Adrenal gland (tissue), 9 donors: ENCODE measurements at regions not wholly inside any gene's neighbourhood (a gene's known extent, or its start where the extent isn't known, plus 50 kb on each side); places are given as distances from the start of the nearest gene placed in this dataset.

Experiments
- DNase-seq, 7 donors: peaks; one replicate each; pipeline ENCODE4 v3.0.0-alpha.2; 2019 to 2020
- H3K27ac ChIP-seq, 5 donors: fragments of 200-600 bp; sonication (generic) in 4 of 5; 1 replicate in 3 of 5; 2 replicates in 2 of 5; pipeline versions ENCODE4 v1.5.1 to v1.8.0; 2016 to 2020; ENCODE audit warnings: mild to moderate bottlenecking in 1 of 5
- H3K27me3 ChIP-seq: fragments of 200-600 bp; 2 replicates; pipeline ENCODE4 v1.8.0; 2021
- H3K36me3 ChIP-seq, 2 donors: fragments of 200-600 bp; replicated peaks in 1 of 2; 1 replicate in 1 of 2; 2 replicates in 1 of 2; pipeline versions ENCODE4 v1.5.1 to v1.8.0; 2018 to 2022
- H3K4me1 ChIP-seq, 2 donors: fragments of 200-600 bp; replicated peaks in 1 of 2; 1 replicate in 1 of 2; 2 replicates in 1 of 2; pipeline versions ENCODE4 v1.5.1 to v1.8.0; 2018 to 2021
- H3K4me3 ChIP-seq, 4 donors: fragments of 200-600 bp; sonication (generic) in 3 of 4; one replicate each; pipeline ENCODE4 v1.5.1; 2016 to 2018
- H3K9me3 ChIP-seq, 3 donors: fragments of 200-600 bp; sonication (generic) in 1 of 3; replicated peaks in 1 of 3; 1 replicate in 2 of 3; 2 replicates in 1 of 3; pipeline versions ENCODE4 v1.5.1 to v1.8.0; 2016 to 2021
- POLR2A ChIP-seq, 2 donors: fragments of 450-650 bp; IDR thresholded peaks; one replicate each; pipeline ENCODE4 v1.6.1; 2017; ENCODE audit warnings: antibody characterized with exemption in 2 of 2, mild to moderate bottlenecking in 2 of 2, moderate library complexity in 1 of 2
- WGBS, 4 donors: extraction: QIAGEN DNeasy Blood & Tissue Kit in 2 of 4; methylation state at CpG; one replicate each; pipeline versions ENCODE4 v1.1.5 to v1.1.7; 2013 to 2017; 5-methylcytosine and 5-hydroxymethylcytosine counted together
- intact Hi-C, 2 donors: fragments of 100-400 bp; cut with DNase I; formaldehyde crosslinking; loops; one replicate each; pipeline versions ENCODE4 v1.14.1 to v1.15.0; 2022 to 2023
- TF ChIP-seq, protein P1 (sequence below), 6 experiments: fragments of 450-650 bp in 4 of 6; fragments of 200-600 bp in 2 of 6; sonication (generic) in 1 of 6; IDR thresholded peaks; 1 replicate in 5 of 6; 2 replicates in 1 of 6; pipeline versions ENCODE4 v1.5.1 to v1.8.0; 2016 to 2021; ENCODE audit warnings: antibody characterized with exemption in 6 of 6, mild to moderate bottlenecking in 2 of 6, moderate library complexity in 1 of 6
- donor health status: healthy with polysubstance abuse.
- donor health status: Bipolar disorder and iron deficiency.
- donor health status: DM: yes; HTN: yes; CAD: no.
- donor health status: DM: no; HTN: no; CAD: no.
- donor health status: DM: no; HTN: no; CAD: no.

DNA sequence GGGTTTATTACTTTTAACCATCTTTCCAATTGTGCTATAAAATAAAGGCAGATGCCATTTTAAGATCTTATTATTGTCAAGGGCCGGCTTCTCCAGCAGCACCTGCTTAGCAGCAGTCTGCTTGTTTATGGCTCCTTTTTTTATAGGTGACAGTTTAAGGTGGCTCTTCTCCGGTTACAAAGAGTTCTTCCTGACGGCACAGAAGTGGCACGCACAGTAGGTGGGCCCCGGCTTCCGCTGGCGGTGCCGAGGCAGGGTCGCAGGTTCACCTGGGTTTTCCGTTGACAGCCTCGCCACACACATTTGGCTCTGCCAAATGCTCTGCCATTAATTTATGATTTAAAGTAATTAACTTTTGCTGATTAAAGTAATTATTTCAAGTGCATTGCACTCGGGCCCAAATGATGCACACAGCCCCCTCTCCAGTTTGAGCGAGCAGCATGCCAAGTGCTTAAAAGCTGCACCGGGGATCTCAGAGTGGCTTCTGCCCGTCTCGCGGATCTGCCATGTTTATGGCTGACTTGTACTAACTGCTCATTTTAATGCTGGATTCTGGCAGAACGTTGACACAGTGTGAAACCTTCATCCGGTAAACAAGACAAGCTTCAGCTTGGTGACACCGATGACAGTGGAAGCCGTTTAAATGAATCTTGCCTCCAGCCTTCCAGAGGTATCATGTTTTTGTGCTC, 355.1 kb upstream of the MKI67 start:
- Histone ChIP-seq H3K36me3 (no peaks in the 10 kb centered on the region), H3K27ac (no peak overlapping the region), H3K4me1 (no peaks in the 10 kb centered on the region), H3K27me3 (no peaks in the 10 kb centered on the region), H3K9me3 (no peaks in the 10 kb centered on the region), H3K4me3 (no peak overlapping the region)
- no peak for TF ChIP-seq POLR2A (IDR thresholded peaks at IDR 0.05)
- TF ChIP-seq, protein P1, sequence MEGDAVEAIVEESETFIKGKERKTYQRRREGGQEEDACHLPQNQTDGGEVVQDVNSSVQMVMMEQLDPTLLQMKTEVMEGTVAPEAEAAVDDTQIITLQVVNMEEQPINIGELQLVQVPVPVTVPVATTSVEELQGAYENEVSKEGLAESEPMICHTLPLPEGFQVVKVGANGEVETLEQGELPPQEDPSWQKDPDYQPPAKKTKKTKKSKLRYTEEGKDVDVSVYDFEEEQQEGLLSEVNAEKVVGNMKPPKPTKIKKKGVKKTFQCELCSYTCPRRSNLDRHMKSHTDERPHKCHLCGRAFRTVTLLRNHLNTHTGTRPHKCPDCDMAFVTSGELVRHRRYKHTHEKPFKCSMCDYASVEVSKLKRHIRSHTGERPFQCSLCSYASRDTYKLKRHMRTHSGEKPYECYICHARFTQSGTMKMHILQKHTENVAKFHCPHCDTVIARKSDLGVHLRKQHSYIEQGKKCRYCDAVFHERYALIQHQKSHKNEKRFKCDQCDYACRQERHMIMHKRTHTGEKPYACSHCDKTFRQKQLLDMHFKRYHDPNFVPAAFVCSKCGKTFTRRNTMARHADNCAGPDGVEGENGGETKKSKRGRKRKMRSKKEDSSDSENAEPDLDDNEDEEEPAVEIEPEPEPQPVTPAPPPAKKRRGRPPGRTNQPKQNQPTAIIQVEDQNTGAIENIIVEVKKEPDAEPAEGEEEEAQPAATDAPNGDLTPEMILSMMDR (IDR thresholded peaks at IDR 0.05), result no peak
- WGBS, 4 donors, result 52 to 74% (median 65%) methylated on average over 20 to 21 of the region's 21 CpGs
- intact Hi-C loops, result no loop called here
- no peak for DNase-seq

GRCh38 chr10:128482052-128482451, 355.8 kb upstream of the MKI67 start:
- TF ChIP-seq, protein P1 (IDR thresholded peaks at IDR 0.05), result no peak
- TF ChIP-seq POLR2A (IDR thresholded peaks at IDR 0.05), result no peak
- H3K9me3 ChIP-seq, result no peaks in the 10 kb centered on the region
- H3K36me3 ChIP-seq, result no peaks in the 10 kb centered on the region
- H3K4me1 ChIP-seq, result no peaks in the 10 kb centered on the region
- WGBS, 4 donors, result 68 to 77% (median 76%) methylated on average over 7 of the region's 7 CpGs
- DNase-seq, result no peak
- no peak overlapping the region for H3K4me3 ChIP-seq
- intact Hi-C loops, result no loop called here
- no peaks in the 10 kb centered on the region for H3K27me3 ChIP-seq
- no peak overlapping the region for H3K27ac ChIP-seq

DNA sequence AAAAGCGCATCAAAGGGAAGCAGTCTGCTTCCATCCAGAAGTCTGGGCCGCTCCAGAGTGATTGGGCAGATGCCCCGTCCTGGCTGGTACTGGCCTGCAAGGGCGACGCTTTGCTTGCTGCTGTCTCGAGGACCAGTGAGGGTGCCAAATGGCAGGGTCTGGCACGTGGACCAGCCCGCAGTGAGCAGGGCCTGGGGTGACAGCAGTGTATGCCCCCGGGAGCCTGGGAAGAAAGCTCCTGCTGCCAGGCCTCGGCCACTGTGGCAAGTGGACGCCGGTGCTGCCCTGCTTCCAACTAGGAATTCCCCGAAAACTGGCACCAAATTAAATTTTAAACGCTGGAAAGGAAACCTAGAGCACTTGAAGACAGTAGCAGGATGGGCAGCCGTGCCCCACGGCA, 357.0 kb upstream of the MKI67 start:
- Histone ChIP-seq H3K4me3 (no peak overlapping the region), H3K4me1 (no peaks in the 10 kb centered on the region), H3K27me3 (no peaks in the 10 kb centered on the region), H3K36me3 (no peaks in the 10 kb centered on the region), H3K9me3 (no peaks in the 10 kb centered on the region), H3K27ac (no peak overlapping the region)
- no peak for DNase-seq
- 80 to 87% (median 86%) methylated on average over 11 to 16 of the region's 16 CpGs for WGBS, 4 donors
- TF ChIP-seq, protein P1 (IDR thresholded peaks at IDR 0.05), result no peak
- no peak for TF ChIP-seq POLR2A (IDR thresholded peaks at IDR 0.05)
- intact Hi-C loops, result no loop called here

- intact Hi-C loops, result no loop called here
- no peak for DNase-seq
- H3K27ac ChIP-seq, result no peak overlapping the region
- 93 to 97% (median 96%) methylated on average over 5 of the region's 5 CpGs for WGBS, 4 donors
- no peaks in the 10 kb centered on the region for H3K9me3 ChIP-seq
- no peaks in the 10 kb centered on the region for H3K27me3 ChIP-seq
- H3K4me3 ChIP-seq, result no peak overlapping the region
- no peaks in the 10 kb centered on the region for H3K4me1 ChIP-seq
- H3K36me3 ChIP-seq, result no peaks in the 10 kb centered on the region
- TF ChIP-seq, protein P1 (IDR thresholded peaks at IDR 0.05), result no peak
- no peak for TF ChIP-seq POLR2A (IDR thresholded peaks at IDR 0.05)
Observed at GRCh38 chr10:128484041-128484440, 357.8 kb upstream of the MKI67 start.
